ENCODE measurements at regions not wholly inside any gene's neighbourhood (a gene's known extent, or its start where the extent isn't known, plus 50 kb on each side); places are given as distances from the start of the nearest gene placed in this dataset.

- DNase-seq (ENCODE audit: low read depth) = no peak
- no peak for TF ChIP-seq CTCF (conservative IDR thresholded peaks at IDR 0.05; ENCODE audit: low read depth, low read length)
These were observed 236.5 kb upstream of the DIPK2B start for GRCh38 chrX:45437186-45437585.

GRCh38 chrX:45435481-45435880, 234.8 kb upstream of the DIPK2B start:
- TF ChIP-seq CTCF (conservative IDR thresholded peaks at IDR 0.05; ENCODE audit: low read depth, low read length) = no peak
- no peak for DNase-seq (ENCODE audit: low read depth)
- no peak overlapping the region for H3K4me3 ChIP-seq (ENCODE audit: low read length)

More at GRCh38 chrX:45437186-45437585, 236.5 kb upstream of the DIPK2B start:
- no peak overlapping the region for H3K4me3 ChIP-seq (ENCODE audit: low read length)

GRCh38 chrX:45434231-45434630, 233.6 kb upstream of the DIPK2B start:
- DNase-seq (ENCODE audit: low read depth) = no peak
- no peak overlapping the region for H3K4me3 ChIP-seq (ENCODE audit: low read length)
- TF ChIP-seq CTCF (conservative IDR thresholded peaks at IDR 0.05; ENCODE audit: low read depth, low read length) = no peak

- no peak for TF ChIP-seq CTCF (conservative IDR thresholded peaks at IDR 0.05; ENCODE audit: low read depth, low read length)
- no peak for DNase-seq (ENCODE audit: low read depth)
- H3K4me3 ChIP-seq (ENCODE audit: low read length) = no peak overlapping the region
These were observed 228.2 kb upstream of the DIPK2B start for GRCh38 chrX:45428831-45429230.

- DNase-seq (ENCODE audit: low read depth) = no peak
- TF ChIP-seq CTCF (conservative IDR thresholded peaks at IDR 0.05; ENCODE audit: low read depth, low read length) = no peak
These were observed 223.7 kb upstream of the DIPK2B start for GRCh38 chrX:45424326-45424725.

GRCh38 chrX:45422216-45422925, 221.7 kb upstream of the DIPK2B start:
- no peak overlapping the region for H3K4me3 ChIP-seq (ENCODE audit: low read length)
- TF ChIP-seq CTCF (conservative IDR thresholded peaks at IDR 0.05; ENCODE audit: low read depth, low read length) = no peak
- DNase-seq (ENCODE audit: low read depth) = no peak

More at GRCh38 chrX:45424326-45424725, 223.7 kb upstream of the DIPK2B start:
- H3K4me3 ChIP-seq (ENCODE audit: low read length) = no peak overlapping the region

GRCh38 chrX:45421806-45422205, 221.1 kb upstream of the DIPK2B start:
- no peak overlapping the region for H3K4me3 ChIP-seq (ENCODE audit: low read length)
- DNase-seq (ENCODE audit: low read depth) = no peak
- TF ChIP-seq CTCF (conservative IDR thresholded peaks at IDR 0.05; ENCODE audit: low read depth, low read length) = no peak
